SK-N-SH (cell line): ENCODE measurements at regions not wholly inside any gene's neighbourhood (a gene's known extent, or its start where the extent isn't known, plus 50 kb on each side); places are given as distances from the start of the nearest gene placed in this dataset.

Experiments used
- CTCF ChIA-PET: fragments of 300-600, 350-600 bp; formaldehyde crosslinking; extraction: SDS; loops from one replicate; lab custom pipeline; 2021; lab: Yijun Ruan, JAX
- POLR2A ChIA-PET: fragments of 350-600 bp; sonication (Branson Sonifier 250); formaldehyde crosslinking; extraction: SDS; loops from one replicate; lab custom pipeline; 2020; ENCODE audit warnings: antibody characterized with exemption, inconsistent platforms; lab: Yijun Ruan, JAX
- DNase-seq: peaks from one replicate; pipeline ENCODE4 v3.0.0; 2012
- H2AFZ ChIP-seq: fragments of 200-600 bp; sonication (generic); 2 replicates; pipeline ENCODE4 v1.8.1; 2016; ENCODE audit warnings: antibody characterized with exemption, mild to moderate bottlenecking, low read depth
- H3F3A ChIP-seq: fragments of 200-600 bp; sonication (generic); replicated peaks from 2 replicates; pipeline ENCODE3; 2016; ENCODE audit warnings: antibody characterized with exemption, mild to moderate bottlenecking; ENCODE audit not compliant: insufficient read depth
- H3K27ac ChIP-seq, 2 experiments: fragments of 200-500 bp in 1 of 2; fragments of 200-600 bp in 1 of 2; sonication (Bioruptor generic) in 1 of 2; sonication (generic), shearing (Covaris generic) in 1 of 2; 2 replicates each; pipeline versions ENCODE4 v1.5.1 to v1.6.1; 2014 to 2016; ENCODE audit warnings: low read depth in 2 of 2, inconsistent platforms in 1 of 2, low read length in 1 of 2, mild to moderate bottlenecking in 1 of 2, mixed read lengths in 1 of 2
- H3K27me3 ChIP-seq: fragments of 200-600 bp; sonication (generic), shearing (Covaris generic); 2 replicates; pipeline ENCODE4 v1.6.1; 2016; ENCODE audit warnings: mixed run types; ENCODE audit not compliant: insufficient read depth
- H3K36me3 ChIP-seq, 2 experiments: fragments of 200-500 bp in 1 of 2; fragments of 200-600 bp in 1 of 2; sonication (Bioruptor generic) in 1 of 2; sonication (generic) in 1 of 2; replicated peaks in 1 of 2; 2 replicates each; pipeline versions ENCODE3 to v1.5.1; 2014 to 2016; ENCODE audit warnings: low read length in 1 of 2, mild to moderate bottlenecking in 1 of 2; ENCODE audit not compliant: insufficient read depth in 2 of 2, control insufficient read depth in 1 of 2
- H3K4me1 ChIP-seq, 2 experiments: fragments of 200-500 bp in 1 of 2; fragments of 200-600 bp in 1 of 2; sonication (Bioruptor generic) in 1 of 2; sonication (generic), shearing (Covaris generic) in 1 of 2; 2 replicates each; pipeline versions ENCODE4 v1.5.1 to v1.6.1; 2014 to 2016; ENCODE audit warnings: low read depth in 1 of 2, low read length in 1 of 2, mixed run types in 1 of 2; ENCODE audit not compliant: insufficient read depth in 2 of 2, control insufficient read depth in 1 of 2
- H3K4me2 ChIP-seq: fragments of 200-600 bp; sonication (generic), shearing (Covaris generic); 2 replicates; pipeline ENCODE4 v1.6.1; 2017; ENCODE audit warnings: mixed run types
- H3K4me3 ChIP-seq, 2 experiments: fragments of 200-500 bp in 1 of 2; fragments of 200-600 bp in 1 of 2; sonication (Bioruptor generic) in 1 of 2; sonication (generic), shearing (Covaris generic) in 1 of 2; 2 replicates each; pipeline versions ENCODE4 v1.5.1 to v1.8.1; 2014 to 2016; ENCODE audit warnings: low read depth in 2 of 2, inconsistent platforms in 1 of 2, low read length in 1 of 2, mild to moderate bottlenecking in 1 of 2, mixed read lengths in 1 of 2, moderate library complexity in 1 of 2
- H3K79me2 ChIP-seq: fragments of 200-600 bp; sonication (generic); 2 replicates; pipeline ENCODE4 v1.8.1; 2017; ENCODE audit warnings: mild to moderate bottlenecking; ENCODE audit not compliant: insufficient read depth
- H3K9ac ChIP-seq: fragments of 200-600 bp; sonication (generic); 2 replicates; pipeline ENCODE4 v1.6.1; 2017; ENCODE audit warnings: mixed run types
- H3K9me2 ChIP-seq: fragments of 200-600 bp; sonication (generic); 2 replicates; pipeline ENCODE4 v1.6.1; 2017; ENCODE audit warnings: mixed run types
- H3K9me3 ChIP-seq: fragments of 200-600 bp; sonication (generic); 2 replicates; pipeline ENCODE4 v1.6.1; 2017; ENCODE audit warnings: mixed run types, mild to moderate bottlenecking, moderate library complexity
- H4K20me1 ChIP-seq: fragments of 200-600 bp; sonication (generic); 2 replicates; pipeline ENCODE4 v1.6.1; 2017; ENCODE audit warnings: mild to moderate bottlenecking, mixed run types; ENCODE audit not compliant: insufficient read depth
- EZH2phosphoT487 ChIP-seq: fragments of 200-600 bp; sonication (generic); IDR thresholded peaks from 2 replicates; pipeline ENCODE4 v1.6.1; 2017; ENCODE audit warnings: low read depth, mixed run types, mild to moderate bottlenecking, antibody characterized with exemption, moderate library complexity, borderline replicate concordance
- FOSL2 ChIP-seq: IDR thresholded peaks from 2 replicates; pipeline ENCODE4 v1.4.0; 2012; ENCODE audit warnings: low read depth, mild to moderate bottlenecking, moderate library complexity, borderline replicate concordance
- FOXJ3 ChIP-seq: sonication (generic); formaldehyde crosslinking; IDR thresholded peaks from 2 replicates; pipeline ENCODE4 v1.5.1; 2020; ENCODE audit warnings: mild to moderate bottlenecking, missing genetic modification reagents
- GABPA ChIP-seq: IDR thresholded peaks from 2 replicates; pipeline ENCODE4 v1.4.0; 2012; ENCODE audit warnings: low read depth, mild to moderate bottlenecking
- JUND ChIP-seq: IDR thresholded peaks from 2 replicates; pipeline ENCODE4 v1.4.0; 2012
- MXI1 ChIP-seq: IDR thresholded peaks from 2 replicates; pipeline ENCODE4 v1.6.1; 2012; ENCODE audit warnings: mild to moderate bottlenecking, low read depth, low read length, improper control_type of control experiment
- NRF1 ChIP-seq: IDR thresholded peaks from 2 replicates; pipeline ENCODE4 v1.6.1; 2012; ENCODE audit warnings: low read depth, mild to moderate bottlenecking, low read length
- POLR2AphosphoS5 ChIP-seq: IDR thresholded peaks from 2 replicates; pipeline ENCODE4 v1.6.1; 2012; ENCODE audit warnings: low read depth, low read length
- RCOR1 ChIP-seq: fragments of 150-350 bp; IDR thresholded peaks from 2 replicates; pipeline ENCODE4 v1.6.1; 2017; ENCODE audit warnings: antibody characterized with exemption, low read length
- RFX5 ChIP-seq: IDR thresholded peaks from 2 replicates; pipeline ENCODE4 v1.6.1; 2012; ENCODE audit warnings: mild to moderate bottlenecking, improper control_type of control experiment, low read length
- SMC3 ChIP-seq: IDR thresholded peaks from 2 replicates; pipeline ENCODE4 v1.6.1; 2012; ENCODE audit warnings: low read depth, low read length, improper control_type of control experiment
- TAF1 ChIP-seq: IDR thresholded peaks from 2 replicates; pipeline ENCODE4 v1.6.1; 2012; ENCODE audit warnings: low read depth, mild to moderate bottlenecking, low read length, moderate library complexity, borderline replicate concordance
- TCF12 ChIP-seq: IDR thresholded peaks from 2 replicates; pipeline ENCODE4 v1.4.0; 2012
- YY1 ChIP-seq: IDR thresholded peaks from 2 replicates; pipeline ENCODE4 v1.4.0; 2012; ENCODE audit warnings: low read depth, mild to moderate bottlenecking
- WGBS: methylation state at CpG from one replicate; pipeline ENCODE4 v1.1.6; 2017; ENCODE audit warnings: low lambda C conversion rate; 5-methylcytosine and 5-hydroxymethylcytosine counted together
- TF ChIP-seq, protein P1 (sequence below): fragments of 200-600 bp; sonication (generic); IDR thresholded peaks from 2 replicates; pipeline ENCODE4 v1.6.1; 2017; ENCODE audit warnings: antibody characterized with exemption, mild to moderate bottlenecking, moderate library complexity
- TF ChIP-seq, protein P2 (sequence below): IDR thresholded peaks from 2 replicates; pipeline ENCODE4 v1.4.0; 2012; ENCODE audit warnings: low read depth
- TF ChIP-seq, protein P3 (sequence below): IDR thresholded peaks from 2 replicates; pipeline ENCODE4; 2012
- TF ChIP-seq, protein P4 (sequence below): IDR thresholded peaks from 2 replicates; pipeline ENCODE4 v1.4.0; 2012; ENCODE audit warnings: low read depth, borderline replicate concordance
- TF ChIP-seq, protein P5 (sequence below): fragments of 150-350 bp; IDR thresholded peaks from 2 replicates; pipeline ENCODE4 v1.6.1; 2016; ENCODE audit warnings: mild to moderate bottlenecking, low read depth, low read length

GRCh38 chr9:135227641-135228251, 140.3 kb downstream of the OLFM1 start:
- Histone ChIP-seq H3K79me2 (no peaks in the 10 kb centered on the region), H4K20me1 (no peaks in the 10 kb centered on the region), H3K27ac (no peak overlapping the region), H2AFZ (no peak overlapping the region), H3K9ac (no peak overlapping the region), H3K36me3 (no peaks in the 10 kb centered on the region), H3F3A (peaks cover 8% of the 10 kb centered on the region), H3K27me3 (no peaks in the 10 kb centered on the region), H3K4me3 (no peak overlapping the region), H3K4me1 (peaks cover 0 to 14% of the 10 kb centered on the region in 2 experiments; a peak in 1 of 4 replicates), H3K4me2 (no peak overlapping the region), H3K9me3 (no peaks in the 10 kb centered on the region), H3K9me2 (no peaks in the 10 kb centered on the region)
- ChIA-PET POLR2A (no interaction called here), CTCF (interaction anchor here (1.3 kb wide), 1 partner anchor 16 kb away, joined by 3 read pairs; no protein-coding TSS in a partner anchor)
- WGBS: 44% methylated on average over 13 of the region's 17 CpGs
- TF ChIP-seq RCOR1: no peak
- TF ChIP-seq EZH2phosphoT487: no peak
- TF ChIP-seq, protein P1, sequence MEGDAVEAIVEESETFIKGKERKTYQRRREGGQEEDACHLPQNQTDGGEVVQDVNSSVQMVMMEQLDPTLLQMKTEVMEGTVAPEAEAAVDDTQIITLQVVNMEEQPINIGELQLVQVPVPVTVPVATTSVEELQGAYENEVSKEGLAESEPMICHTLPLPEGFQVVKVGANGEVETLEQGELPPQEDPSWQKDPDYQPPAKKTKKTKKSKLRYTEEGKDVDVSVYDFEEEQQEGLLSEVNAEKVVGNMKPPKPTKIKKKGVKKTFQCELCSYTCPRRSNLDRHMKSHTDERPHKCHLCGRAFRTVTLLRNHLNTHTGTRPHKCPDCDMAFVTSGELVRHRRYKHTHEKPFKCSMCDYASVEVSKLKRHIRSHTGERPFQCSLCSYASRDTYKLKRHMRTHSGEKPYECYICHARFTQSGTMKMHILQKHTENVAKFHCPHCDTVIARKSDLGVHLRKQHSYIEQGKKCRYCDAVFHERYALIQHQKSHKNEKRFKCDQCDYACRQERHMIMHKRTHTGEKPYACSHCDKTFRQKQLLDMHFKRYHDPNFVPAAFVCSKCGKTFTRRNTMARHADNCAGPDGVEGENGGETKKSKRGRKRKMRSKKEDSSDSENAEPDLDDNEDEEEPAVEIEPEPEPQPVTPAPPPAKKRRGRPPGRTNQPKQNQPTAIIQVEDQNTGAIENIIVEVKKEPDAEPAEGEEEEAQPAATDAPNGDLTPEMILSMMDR: no peak
- TF ChIP-seq TAF1: no peak
- TF ChIP-seq, protein P2, sequence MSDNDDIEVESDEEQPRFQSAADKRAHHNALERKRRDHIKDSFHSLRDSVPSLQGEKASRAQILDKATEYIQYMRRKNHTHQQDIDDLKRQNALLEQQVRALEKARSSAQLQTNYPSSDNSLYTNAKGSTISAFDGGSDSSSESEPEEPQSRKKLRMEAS: no peak
- TF ChIP-seq YY1: no peak
- TF ChIP-seq, protein P3, sequence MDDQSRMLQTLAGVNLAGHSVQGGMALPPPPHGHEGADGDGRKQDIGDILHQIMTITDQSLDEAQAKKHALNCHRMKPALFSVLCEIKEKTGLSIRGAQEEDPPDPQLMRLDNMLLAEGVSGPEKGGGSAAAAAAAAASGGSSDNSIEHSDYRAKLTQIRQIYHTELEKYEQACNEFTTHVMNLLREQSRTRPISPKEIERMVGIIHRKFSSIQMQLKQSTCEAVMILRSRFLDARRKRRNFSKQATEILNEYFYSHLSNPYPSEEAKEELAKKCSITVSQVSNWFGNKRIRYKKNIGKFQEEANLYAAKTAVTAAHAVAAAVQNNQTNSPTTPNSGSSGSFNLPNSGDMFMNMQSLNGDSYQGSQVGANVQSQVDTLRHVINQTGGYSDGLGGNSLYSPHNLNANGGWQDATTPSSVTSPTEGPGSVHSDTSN: no peak
- TF ChIP-seq RFX5: no peak
- TF ChIP-seq FOSL2: no peak
- TF ChIP-seq POLR2AphosphoS5: no peak
- TF ChIP-seq FOXJ3 (CRISPR knock-in tag): no peak
- no peak for TF ChIP-seq MXI1
- no peak for TF ChIP-seq TCF12
- TF ChIP-seq, protein P4, sequence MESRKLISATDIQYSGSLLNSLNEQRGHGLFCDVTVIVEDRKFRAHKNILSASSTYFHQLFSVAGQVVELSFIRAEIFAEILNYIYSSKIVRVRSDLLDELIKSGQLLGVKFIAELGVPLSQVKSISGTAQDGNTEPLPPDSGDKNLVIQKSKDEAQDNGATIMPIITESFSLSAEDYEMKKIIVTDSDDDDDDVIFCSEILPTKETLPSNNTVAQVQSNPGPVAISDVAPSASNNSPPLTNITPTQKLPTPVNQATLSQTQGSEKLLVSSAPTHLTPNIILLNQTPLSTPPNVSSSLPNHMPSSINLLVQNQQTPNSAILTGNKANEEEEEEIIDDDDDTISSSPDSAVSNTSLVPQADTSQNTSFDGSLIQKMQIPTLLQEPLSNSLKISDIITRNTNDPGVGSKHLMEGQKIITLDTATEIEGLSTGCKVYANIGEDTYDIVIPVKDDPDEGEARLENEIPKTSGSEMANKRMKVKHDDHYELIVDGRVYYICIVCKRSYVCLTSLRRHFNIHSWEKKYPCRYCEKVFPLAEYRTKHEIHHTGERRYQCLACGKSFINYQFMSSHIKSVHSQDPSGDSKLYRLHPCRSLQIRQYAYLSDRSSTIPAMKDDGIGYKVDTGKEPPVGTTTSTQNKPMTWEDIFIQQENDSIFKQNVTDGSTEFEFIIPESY: no peak
- no peak for TF ChIP-seq JUND
- no peak for TF ChIP-seq SMC3
- TF ChIP-seq NRF1: no peak
- TF ChIP-seq, protein P5, sequence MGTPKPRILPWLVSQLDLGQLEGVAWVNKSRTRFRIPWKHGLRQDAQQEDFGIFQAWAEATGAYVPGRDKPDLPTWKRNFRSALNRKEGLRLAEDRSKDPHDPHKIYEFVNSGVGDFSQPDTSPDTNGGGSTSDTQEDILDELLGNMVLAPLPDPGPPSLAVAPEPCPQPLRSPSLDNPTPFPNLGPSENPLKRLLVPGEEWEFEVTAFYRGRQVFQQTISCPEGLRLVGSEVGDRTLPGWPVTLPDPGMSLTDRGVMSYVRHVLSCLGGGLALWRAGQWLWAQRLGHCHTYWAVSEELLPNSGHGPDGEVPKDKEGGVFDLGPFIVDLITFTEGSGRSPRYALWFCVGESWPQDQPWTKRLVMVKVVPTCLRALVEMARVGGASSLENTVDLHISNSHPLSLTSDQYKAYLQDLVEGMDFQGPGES: no peak
- TF ChIP-seq GABPA: no peak
- DNase-seq: no peak
